Pancreas (tissue), 10 donors: ENCODE measurements at regions not wholly inside any gene's neighbourhood (a gene's known extent, or its start where the extent isn't known, plus 50 kb on each side); places are given as distances from the start of the nearest gene placed in this dataset.

ENCODE experiments used
- ATAC-seq, 4 donors: fragments of 200-7000 bp; cut with Tn5 transposase; one replicate each; pipeline versions ENCODE4 v1.8.0 to v1.9.1; 2020; ENCODE audit warnings: mild to moderate bottlenecking in 4 of 4, moderate library complexity in 4 of 4
- DNase-seq, 6 donors: peaks; one replicate each; pipeline ENCODE4 v3.0.0-alpha.2; 2020
- FAIRE-seq: peaks from 2 replicates; lab custom pipeline; 2012; peaks lifted over from hg19 to GRCh38; lab: Jason Lieb, UNC
- H3K27ac ChIP-seq, 4 donors: fragments of 200-600 bp; sonication (generic); 1 replicate in 3 of 4; 2 replicates in 1 of 4; pipeline versions ENCODE4 v1.5.0 to v1.8.0; 2020
- H3K27me3 ChIP-seq, 4 donors: fragments of 200-600 bp; one replicate each; pipeline ENCODE4 v1.8.0; 2021
- H3K36me3 ChIP-seq, 3 donors: fragments of 200-600 bp; sonication (generic) in 1 of 3; one replicate each; pipeline versions ENCODE4 v1.5.0 to v1.8.0; 2020 to 2021
- H3K4me1 ChIP-seq, 3 donors: fragments of 200-600 bp; one replicate each; pipeline ENCODE4 v1.8.0; 2021
- H3K4me3 ChIP-seq, 4 donors: fragments of 200-600 bp; sonication (generic) in 2 of 4; one replicate each; pipeline versions ENCODE4 v1.5.0 to v1.8.0; 2020 to 2021
- H3K9me3 ChIP-seq, 4 donors: fragments of 200-600 bp; one replicate each; pipeline ENCODE4 v1.8.0; 2021
- CTCF ChIP-seq, 4 donors: fragments of 200-600 bp; sonication (generic) in 3 of 4; IDR thresholded peaks; one replicate each; pipeline versions ENCODE4 v1.5.0 to v1.8.0; 2021; ENCODE audit warnings: antibody characterized with exemption in 4 of 4
- WGBS, 2 donors: extraction: QIAGEN DNeasy Blood & Tissue Kit; methylation state at CpG; one replicate each; pipeline ENCODE4 v1.1.7; 2013; 5-methylcytosine and 5-hydroxymethylcytosine counted together
- intact Hi-C, 3 donors: fragments of 100-400 bp; cut with DNase I; formaldehyde crosslinking; loops; one replicate each; pipeline versions ENCODE4 v1.11.1 to v1.14.2; 2022
- donor health status: healthy with polysubstance abuse.
- donor health status: DM: no; HTN: no; CAD: no; lungs with moderate emphysema.
- donor health status: DM: no; HTN: no; CAD: no.
- donor health status: control.
- donor health status: control.
- donor health status: Bipolar disorder and iron deficiency.
- donor health status: DM: yes; HTN: yes; CAD: no.
- donor health status: DM: no; HTN: no; CAD: no.
- donor health status: DM: no; HTN: no; CAD: no.
- donor health status: DM: yes; HTN: yes; CAD: no.

GRCh38 chr13:111662451-111662850 lies 342.0 kb downstream of the TEX29 start:
- no peak for TF ChIP-seq CTCF (IDR thresholded peaks at IDR 0.05)
- ATAC-seq (no peak), DNase-seq (no peak), FAIRE-seq (no peak)
- Histone ChIP-seq H3K27me3 (no peaks in the 10 kb centered on the region), H3K4me1 (no peaks in the 10 kb centered on the region), H3K36me3 (no peaks in the 10 kb centered on the region), H3K4me3 (no peak overlapping the region), H3K27ac (no peak overlapping the region), H3K9me3 (no peaks in the 10 kb centered on the region)
- 83 to 92% methylated on average over 5 of the region's 5 CpGs for WGBS, 2 donors
- intact Hi-C loops, result no loop called here

GRCh38 chr13:111662895-111663294 lies 342.5 kb downstream of the TEX29 start:
- no peak for DNase-seq
- Histone ChIP-seq H3K9me3 (no peaks in the 10 kb centered on the region), H3K36me3 (no peaks in the 10 kb centered on the region), H3K4me1 (no peaks in the 10 kb centered on the region), H3K4me3 (no peak overlapping the region), H3K27me3 (no peaks in the 10 kb centered on the region), H3K27ac (no peak overlapping the region)
- TF ChIP-seq CTCF (IDR thresholded peaks at IDR 0.05), result no peak
- ATAC-seq, result no peak
- no peak for FAIRE-seq
- intact Hi-C loops, result no loop called here
- WGBS, 2 donors, result 36 to 52% methylated on average over 4 of the region's 4 CpGs

GRCh38 chr13:111663505-111663904 lies 343.1 kb downstream of the TEX29 start:
- Histone ChIP-seq H3K27ac (no peak overlapping the region), H3K36me3 (no peaks in the 10 kb centered on the region), H3K27me3 (no peaks in the 10 kb centered on the region), H3K4me3 (no peak overlapping the region), H3K9me3 (no peaks in the 10 kb centered on the region), H3K4me1 (no peaks in the 10 kb centered on the region)
- TF ChIP-seq CTCF (IDR thresholded peaks at IDR 0.05), result no peak
- intact Hi-C loops, result no loop called here
- no peak for FAIRE-seq
- DNase-seq, result no peak
- 62 to 65% methylated on average over 12 of the region's 12 CpGs for WGBS, 2 donors
- no peak for ATAC-seq

- no peak for FAIRE-seq
- ATAC-seq, result peak in 1 of 4 donors; percentile 35
- WGBS, 2 donors, result 69 to 77% methylated on average over 9 of the region's 9 CpGs
Observed at GRCh38 chr13:111663953-111664421, 343.5 kb downstream of the TEX29 start.

More at GRCh38 chr13:111663953-111664421, 343.5 kb downstream of the TEX29 start:
- Histone ChIP-seq H3K4me3 (no peak overlapping the region), H3K36me3 (no peaks in the 10 kb centered on the region), H3K27ac (no peak overlapping the region), H3K27me3 (no peaks in the 10 kb centered on the region), H3K4me1 (no peaks in the 10 kb centered on the region), H3K9me3 (no peaks in the 10 kb centered on the region)
- DNase-seq, result no peak
- TF ChIP-seq CTCF (IDR thresholded peaks at IDR 0.05), result no peak
- intact Hi-C loops, result no loop called here
